ENCODE measurements at regions not wholly inside any gene's neighbourhood (a gene's known extent, or its start where the extent isn't known, plus 50 kb on each side); places are given as distances from the start of the nearest gene placed in this dataset.

DNA sequence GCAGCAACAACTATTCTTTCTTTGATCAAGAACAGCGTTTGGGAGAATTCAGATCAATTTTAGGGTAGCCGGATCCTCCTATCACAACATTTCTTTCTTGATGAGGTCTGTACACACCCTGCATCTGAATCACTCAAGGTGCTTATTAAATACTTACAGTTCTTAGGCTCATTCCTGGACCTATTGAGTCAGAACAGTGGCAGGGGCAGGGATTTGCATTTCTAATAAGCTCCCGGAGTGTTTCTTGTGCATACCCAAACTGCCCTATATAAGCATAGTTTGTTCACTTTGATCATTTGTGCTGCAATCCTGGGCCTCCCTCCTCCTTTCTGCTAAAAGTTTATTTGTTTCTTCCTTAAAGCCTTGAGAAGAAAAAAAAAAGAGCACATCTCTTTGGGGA is 80.5 kb upstream of the RPH3A start:
- TF ChIP-seq GABPA (IDR thresholded peaks at IDR 0.05; ENCODE audit: low read depth) (no peak), SPI1 (IDR thresholded peaks at IDR 0.05; ENCODE audit: borderline replicate concordance, low read depth) (no peak)
- TF ChIP-seq, protein P1, sequence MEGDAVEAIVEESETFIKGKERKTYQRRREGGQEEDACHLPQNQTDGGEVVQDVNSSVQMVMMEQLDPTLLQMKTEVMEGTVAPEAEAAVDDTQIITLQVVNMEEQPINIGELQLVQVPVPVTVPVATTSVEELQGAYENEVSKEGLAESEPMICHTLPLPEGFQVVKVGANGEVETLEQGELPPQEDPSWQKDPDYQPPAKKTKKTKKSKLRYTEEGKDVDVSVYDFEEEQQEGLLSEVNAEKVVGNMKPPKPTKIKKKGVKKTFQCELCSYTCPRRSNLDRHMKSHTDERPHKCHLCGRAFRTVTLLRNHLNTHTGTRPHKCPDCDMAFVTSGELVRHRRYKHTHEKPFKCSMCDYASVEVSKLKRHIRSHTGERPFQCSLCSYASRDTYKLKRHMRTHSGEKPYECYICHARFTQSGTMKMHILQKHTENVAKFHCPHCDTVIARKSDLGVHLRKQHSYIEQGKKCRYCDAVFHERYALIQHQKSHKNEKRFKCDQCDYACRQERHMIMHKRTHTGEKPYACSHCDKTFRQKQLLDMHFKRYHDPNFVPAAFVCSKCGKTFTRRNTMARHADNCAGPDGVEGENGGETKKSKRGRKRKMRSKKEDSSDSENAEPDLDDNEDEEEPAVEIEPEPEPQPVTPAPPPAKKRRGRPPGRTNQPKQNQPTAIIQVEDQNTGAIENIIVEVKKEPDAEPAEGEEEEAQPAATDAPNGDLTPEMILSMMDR (IDR thresholded peaks at IDR 0.05; ENCODE audit: insufficient read depth, low read length) = no peak
